Bone marrow (tissue), 2 donors: ENCODE measurements at regions not wholly inside any gene's neighbourhood (a gene's known extent, or its start where the extent isn't known, plus 50 kb on each side); places are given as distances from the start of the nearest gene placed in this dataset.
"Not testable (repeated sequence)": the region's sequence is repeated elsewhere in the genome, so short reads cannot be mapped to it uniquely, and the experiment has no call there.

Experiments used
- DNase-seq, 2 donors: peaks; one replicate each; lab custom pipeline; 2025; lab: John Stamatoyannopoulos, UW

GRCh38 chr13:81146576-81146975, 805.6 kb upstream of the SPRY2 start:
- not testable (repeated sequence) for DNase-seq

GRCh38 chr13:81142306-81142999, 801.5 kb upstream of the SPRY2 start:
- no peak for DNase-seq

GRCh38 chr13:81140675-81141074, 799.7 kb upstream of the SPRY2 start:
- no peak for DNase-seq

- no peak for DNase-seq
These were observed 799.1 kb upstream of the SPRY2 start for GRCh38 chr13:81139987-81140386.

GRCh38 chr13:81138353-81138980, 797.5 kb upstream of the SPRY2 start:
- no peak for DNase-seq

- no peak for DNase-seq
These were observed 792.1 kb upstream of the SPRY2 start for GRCh38 chr13:81133066-81133465.

- no peak for DNase-seq
These were observed 776.5 kb upstream of the SPRY2 start for GRCh38 chr13:81117416-81117815.

GRCh38 chr13:81116461-81117282, 775.7 kb upstream of the SPRY2 start:
- no peak for DNase-seq

- DNase-seq = no peak
These were observed 768.1 kb upstream of the SPRY2 start for GRCh38 chr13:81109026-81109425.

- DNase-seq = no peak
These were observed 765.4 kb upstream of the SPRY2 start for GRCh38 chr13:81106348-81106747.

- DNase-seq = no peak
These were observed 763.2 kb upstream of the SPRY2 start for GRCh38 chr13:81104035-81104715.

GRCh38 chr13:81102066-81102465, 761.1 kb upstream of the SPRY2 start:
- DNase-seq = not testable (repeated sequence)

- DNase-seq = no peak
These were observed 748.6 kb upstream of the SPRY2 start for GRCh38 chr13:81089371-81090157.

GRCh38 chr13:81080911-81081454, 740.1 kb upstream of the SPRY2 start:
- DNase-seq = no peak

GRCh38 chr13:81078048-81078447, 737.1 kb upstream of the SPRY2 start:
- no peak for DNase-seq

GRCh38 chr13:81069822-81070221, 728.9 kb upstream of the SPRY2 start:
- not testable (repeated sequence) for DNase-seq

GRCh38 chr13:81058916-81059290, 718.0 kb upstream of the SPRY2 start:
- no peak for DNase-seq

- no peak for DNase-seq
These were observed 717.4 kb upstream of the SPRY2 start for GRCh38 chr13:81058211-81058915.

GRCh38 chr13:81051873-81052272, 710.9 kb upstream of the SPRY2 start:
- no peak for DNase-seq

GRCh38 chr13:81048026-81048461, 707.1 kb upstream of the SPRY2 start:
- no peak for DNase-seq

- DNase-seq = no peak
These were observed 700.8 kb upstream of the SPRY2 start for GRCh38 chr13:81041761-81042160.
